ENCODE measurements at regions not wholly inside any gene's neighbourhood (a gene's known extent, or its start where the extent isn't known, plus 50 kb on each side); places are given as distances from the start of the nearest gene placed in this dataset.

GRCh38 chr7:90022213-90022612, 132.1 kb upstream of the STEAP1 start:
- Histone ChIP-seq H3K4me1 (ENCODE audit: control insufficient read depth in 2 of 2, insufficient read depth in 1 of 2, low read depth in 1 of 2, low read length in 2 of 2) (no peaks in the 10 kb centered on the region), H3K36me3 (replicated peaks in 1 of 2; ENCODE audit: control insufficient read depth in 2 of 2, insufficient read depth in 2 of 2, low read length in 2 of 2) (no peaks in the 10 kb centered on the region), H3K27ac (replicated peaks; ENCODE audit: low read length) (no peak overlapping the region), H3K23ac (ENCODE audit: low read depth, low read length, poor library complexity) (no peak overlapping the region), H3K4ac (ENCODE audit: low read length) (no peak overlapping the region), H2AK5ac (ENCODE audit: low read depth, low read length) (no peak overlapping the region), H3K79me1 (ENCODE audit: low read depth, low read length) (no peaks in the 10 kb centered on the region), H3K4me2 (ENCODE audit: insufficient read depth, low read length, poor library complexity, severe bottlenecking) (no peak overlapping the region), H2BK5ac (ENCODE audit: low read length) (no peak overlapping the region), H3K4me3 (ENCODE audit: low read length in 2 of 2) (no peak overlapping the region), H4K91ac (ENCODE audit: low read depth, low read length, poor library complexity) (no peak overlapping the region), H2BK12ac (ENCODE audit: low read length) (no peak overlapping the region), H3K9me3 (replicated peaks in 1 of 2; ENCODE audit: control insufficient read depth in 2 of 2, insufficient read depth in 1 of 2, low read depth in 1 of 2, low read length in 2 of 2) (no peaks in the 10 kb centered on the region), H3K27me3 (ENCODE audit: control insufficient read depth in 3 of 3, insufficient read depth in 3 of 3, low read depth in 1 of 3, low read length in 3 of 3) (no peaks in the 10 kb centered on the region), H2BK120ac (ENCODE audit: low read depth, low read length) (no peak overlapping the region), H2BK15ac (ENCODE audit: low read length) (no peak overlapping the region), H3K18ac (ENCODE audit: low read length) (no peak overlapping the region), H3K14ac (ENCODE audit: low read length) (no peak overlapping the region), H3K9ac (ENCODE audit: low read depth, low read length, poor library complexity) (no peak overlapping the region), H2AFZ (ENCODE audit: low read length) (no peak overlapping the region), H4K8ac (ENCODE audit: low read depth, low read length) (no peak overlapping the region)
- no CpG with 5 or more reads among the region's 1 CpG for WGBS, 2 donors (ENCODE audit: extremely low coverage in 2 of 2, insufficient read length in 2 of 2, insufficient replicate concordance in 1 of 2)
- DNase-seq (ENCODE audit: low spot score), result no peak

DNA sequence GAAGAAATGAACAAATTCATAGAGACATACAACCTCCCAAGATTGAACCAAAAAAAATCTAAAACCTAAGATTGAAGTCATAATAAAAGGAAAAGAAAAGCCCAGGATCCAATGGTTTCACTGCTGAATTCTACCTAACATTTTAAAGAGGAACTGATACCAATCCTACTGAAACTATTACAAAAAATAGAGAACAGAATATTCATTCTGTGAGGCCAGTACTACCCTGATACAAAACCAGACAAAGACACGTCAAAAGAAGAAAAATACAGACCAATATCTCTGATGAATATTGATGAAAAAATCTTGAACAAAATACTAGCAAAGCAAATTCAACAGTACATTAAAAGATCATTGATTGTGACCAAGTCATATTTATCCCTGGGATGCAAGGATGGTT, 128.5 kb upstream of the STEAP1 start:
- H3K36me3 ChIP-seq (replicated peaks in 1 of 2; ENCODE audit: control insufficient read depth in 2 of 2, insufficient read depth in 2 of 2, low read length in 2 of 2), result no peaks in the 10 kb centered on the region
- H3K14ac ChIP-seq (ENCODE audit: low read length), result no peak overlapping the region
- no peak overlapping the region for H4K8ac ChIP-seq (ENCODE audit: low read depth, low read length)
- WGBS, 2 donors (ENCODE audit: extremely low coverage in 2 of 2, insufficient read length in 2 of 2, insufficient replicate concordance in 1 of 2), result no CpG with 5 or more reads among the region's 1 CpG
- no peak for DNase-seq (ENCODE audit: low spot score)
- H3K27ac ChIP-seq (replicated peaks; ENCODE audit: low read length), result no peak overlapping the region
- no peak overlapping the region for H3K4me3 ChIP-seq (ENCODE audit: low read length in 2 of 2)
- H3K4ac ChIP-seq (ENCODE audit: low read length), result no peak overlapping the region
- no peak overlapping the region for H3K4me2 ChIP-seq (ENCODE audit: insufficient read depth, low read length, poor library complexity, severe bottlenecking)
- no peak overlapping the region for H2BK5ac ChIP-seq (ENCODE audit: low read length)
- no peak overlapping the region for H2BK15ac ChIP-seq (ENCODE audit: low read length)
- H3K4me1 ChIP-seq (ENCODE audit: control insufficient read depth in 2 of 2, insufficient read depth in 1 of 2, low read depth in 1 of 2, low read length in 2 of 2), result no peaks in the 10 kb centered on the region
- H3K9ac ChIP-seq (ENCODE audit: low read depth, low read length, poor library complexity), result no peak overlapping the region
- no peaks in the 10 kb centered on the region for H3K27me3 ChIP-seq (ENCODE audit: control insufficient read depth in 3 of 3, insufficient read depth in 3 of 3, low read depth in 1 of 3, low read length in 3 of 3)
- no peak overlapping the region for H2AFZ ChIP-seq (ENCODE audit: low read length)
- H2AK5ac ChIP-seq (ENCODE audit: low read depth, low read length), result no peak overlapping the region
- H3K23ac ChIP-seq (ENCODE audit: low read depth, low read length, poor library complexity), result no peak overlapping the region
- no peak overlapping the region for H3K18ac ChIP-seq (ENCODE audit: low read length)
- H4K91ac ChIP-seq (ENCODE audit: low read depth, low read length, poor library complexity), result no peak overlapping the region
- H2BK12ac ChIP-seq (ENCODE audit: low read length), result no peak overlapping the region
- no peaks in the 10 kb centered on the region for H3K79me1 ChIP-seq (ENCODE audit: low read depth, low read length)
- no peaks in the 10 kb centered on the region for H3K9me3 ChIP-seq (replicated peaks in 1 of 2; ENCODE audit: control insufficient read depth in 2 of 2, insufficient read depth in 1 of 2, low read depth in 1 of 2, low read length in 2 of 2)
- no peak overlapping the region for H2BK120ac ChIP-seq (ENCODE audit: low read depth, low read length)

- H3K23ac ChIP-seq (ENCODE audit: low read depth, low read length, poor library complexity), result no peak overlapping the region
- H4K8ac ChIP-seq (ENCODE audit: low read depth, low read length), result no peak overlapping the region
- no peak overlapping the region for H2BK12ac ChIP-seq (ENCODE audit: low read length)
- H3K27me3 ChIP-seq (ENCODE audit: control insufficient read depth in 3 of 3, insufficient read depth in 3 of 3, low read depth in 1 of 3, low read length in 3 of 3), result no peaks in the 10 kb centered on the region
- no peak for DNase-seq (ENCODE audit: low spot score)
- no peak overlapping the region for H3K9ac ChIP-seq (ENCODE audit: low read depth, low read length, poor library complexity)
- no peaks in the 10 kb centered on the region for H3K36me3 ChIP-seq (replicated peaks in 1 of 2; ENCODE audit: control insufficient read depth in 2 of 2, insufficient read depth in 2 of 2, low read length in 2 of 2)
- H3K4me2 ChIP-seq (ENCODE audit: insufficient read depth, low read length, poor library complexity, severe bottlenecking), result no peak overlapping the region
- H3K79me1 ChIP-seq (ENCODE audit: low read depth, low read length), result no peaks in the 10 kb centered on the region
- no peak overlapping the region for H2BK5ac ChIP-seq (ENCODE audit: low read length)
- H3K4me1 ChIP-seq (ENCODE audit: control insufficient read depth in 2 of 2, insufficient read depth in 1 of 2, low read depth in 1 of 2, low read length in 2 of 2), result peaks cover 0 to 5% of the 10 kb centered on the region in 2 donors
- no CpG with 5 or more reads among the region's 4 CpGs for WGBS, 2 donors (ENCODE audit: extremely low coverage in 2 of 2, insufficient read length in 2 of 2, insufficient replicate concordance in 1 of 2)
- H3K9me3 ChIP-seq (replicated peaks in 1 of 2; ENCODE audit: control insufficient read depth in 2 of 2, insufficient read depth in 1 of 2, low read depth in 1 of 2, low read length in 2 of 2), result no peaks in the 10 kb centered on the region
- H2BK120ac ChIP-seq (ENCODE audit: low read depth, low read length), result no peak overlapping the region
- no peak overlapping the region for H2AK5ac ChIP-seq (ENCODE audit: low read depth, low read length)
- no peak overlapping the region for H4K91ac ChIP-seq (ENCODE audit: low read depth, low read length, poor library complexity)
- H3K18ac ChIP-seq (ENCODE audit: low read length), result no peak overlapping the region
- no peak overlapping the region for H3K4ac ChIP-seq (ENCODE audit: low read length)
- no peak overlapping the region for H3K14ac ChIP-seq (ENCODE audit: low read length)
- no peak overlapping the region for H3K27ac ChIP-seq (replicated peaks; ENCODE audit: low read length)
- no peak overlapping the region for H2BK15ac ChIP-seq (ENCODE audit: low read length)
- no peak overlapping the region for H3K4me3 ChIP-seq (ENCODE audit: low read length in 2 of 2)
- peak overlapping the region; percentile 44 for H2AFZ ChIP-seq (ENCODE audit: low read length)
Observed at GRCh38 chr7:90033850-90034249, 120.4 kb upstream of the STEAP1 start.

DNA sequence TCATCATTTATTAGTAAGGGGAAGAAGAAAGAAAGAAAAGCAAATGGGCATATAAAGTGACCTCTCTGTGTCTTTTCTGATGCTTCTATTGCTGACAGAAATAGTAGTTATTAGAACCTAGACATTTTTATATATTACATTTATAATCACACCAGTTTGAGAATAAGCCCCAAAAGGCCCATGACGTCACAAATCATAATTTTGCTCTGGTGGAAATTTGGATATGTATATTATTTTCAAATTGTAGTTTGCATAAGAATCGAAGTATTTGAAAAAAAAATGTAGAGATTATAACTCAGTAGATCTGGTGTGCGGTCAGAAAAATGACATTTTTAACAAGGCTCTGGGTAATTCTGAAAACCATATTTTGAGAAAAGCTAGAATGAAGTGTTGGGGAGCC, 101.2 kb upstream of the STEAP1 start:
- H3K4me1 ChIP-seq (ENCODE audit: control insufficient read depth in 2 of 2, insufficient read depth in 1 of 2, low read depth in 1 of 2, low read length in 2 of 2), result no peaks in the 10 kb centered on the region
- no peak overlapping the region for H3K9ac ChIP-seq (ENCODE audit: low read depth, low read length, poor library complexity)
- H4K91ac ChIP-seq (ENCODE audit: low read depth, low read length, poor library complexity), result no peak overlapping the region
- no peak overlapping the region for H4K8ac ChIP-seq (ENCODE audit: low read depth, low read length)
- H3K79me1 ChIP-seq (ENCODE audit: low read depth, low read length), result no peaks in the 10 kb centered on the region
- no peak overlapping the region for H2BK120ac ChIP-seq (ENCODE audit: low read depth, low read length)
- WGBS, 2 donors (ENCODE audit: extremely low coverage in 2 of 2, insufficient read length in 2 of 2, insufficient replicate concordance in 1 of 2), result no CpG with 5 or more reads among the region's 3 CpGs
- H3K27me3 ChIP-seq (ENCODE audit: control insufficient read depth in 3 of 3, insufficient read depth in 3 of 3, low read depth in 1 of 3, low read length in 3 of 3), result no peaks in the 10 kb centered on the region
- H3K27ac ChIP-seq (replicated peaks; ENCODE audit: low read length), result no peak overlapping the region
- H2BK12ac ChIP-seq (ENCODE audit: low read length), result no peak overlapping the region
- DNase-seq (ENCODE audit: low spot score), result no peak
- H3K18ac ChIP-seq (ENCODE audit: low read length), result no peak overlapping the region
- no peak overlapping the region for H2AK5ac ChIP-seq (ENCODE audit: low read depth, low read length)
- no peak overlapping the region for H3K4me3 ChIP-seq (ENCODE audit: low read length in 2 of 2)
- no peak overlapping the region for H3K4ac ChIP-seq (ENCODE audit: low read length)
- no peak overlapping the region for H3K4me2 ChIP-seq (ENCODE audit: insufficient read depth, low read length, poor library complexity, severe bottlenecking)
- no peaks in the 10 kb centered on the region for H3K36me3 ChIP-seq (replicated peaks in 1 of 2; ENCODE audit: control insufficient read depth in 2 of 2, insufficient read depth in 2 of 2, low read length in 2 of 2)
- H3K14ac ChIP-seq (ENCODE audit: low read length), result no peak overlapping the region
- no peaks in the 10 kb centered on the region for H3K9me3 ChIP-seq (replicated peaks in 1 of 2; ENCODE audit: control insufficient read depth in 2 of 2, insufficient read depth in 1 of 2, low read depth in 1 of 2, low read length in 2 of 2)
- H2BK15ac ChIP-seq (ENCODE audit: low read length), result no peak overlapping the region
- no peak overlapping the region for H2AFZ ChIP-seq (ENCODE audit: low read length)
- no peak overlapping the region for H3K23ac ChIP-seq (ENCODE audit: low read depth, low read length, poor library complexity)
- H2BK5ac ChIP-seq (ENCODE audit: low read length), result no peak overlapping the region

All from neuronal stem cell (in vitro differentiated cells).